Uterus (tissue), 2 donors: ENCODE measurements at regions not wholly inside any gene's neighbourhood (a gene's known extent, or its start where the extent isn't known, plus 50 kb on each side); places are given as distances from the start of the nearest gene placed in this dataset.

Experiments
- POLR2A ChIP-seq, 2 donors: fragments of 450-650 bp; IDR thresholded peaks; one replicate each; pipeline ENCODE4 v1.6.1; 2016; ENCODE audit warnings: antibody characterized with exemption in 2 of 2, mild to moderate bottlenecking in 1 of 2, moderate library complexity in 1 of 2
- TF ChIP-seq, protein P1 (sequence below), 4 experiments: fragments of 200-600 bp in 2 of 4; fragments of 450-650 bp in 2 of 4; sonication (generic) in 2 of 4; IDR thresholded peaks; one replicate each; pipeline ENCODE4 v1.5.1; 2016 to 2019; ENCODE audit warnings: antibody characterized with exemption in 4 of 4, mild to moderate bottlenecking in 2 of 4, moderate library complexity in 1 of 4

DNA sequence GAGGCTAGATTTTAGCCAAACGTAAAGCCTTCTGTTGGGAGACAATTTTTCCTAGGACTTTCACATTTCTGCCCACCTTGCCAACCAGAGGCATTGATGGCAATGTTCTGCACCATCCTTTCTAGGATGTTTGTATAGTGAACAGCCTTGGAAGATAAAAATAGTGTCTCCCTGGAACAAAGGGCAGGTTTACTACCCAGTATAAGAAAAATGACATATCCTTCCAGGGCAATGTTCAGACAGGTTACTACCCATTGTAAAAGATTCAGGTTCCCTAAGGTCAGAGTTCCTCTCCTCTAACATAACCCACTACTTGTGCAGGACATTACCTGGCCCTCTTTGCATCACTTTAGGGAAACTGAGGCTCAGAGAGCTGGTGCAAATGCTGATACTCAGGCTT is 248.2 kb upstream of the VEPH1 start:
- TF ChIP-seq, protein P1, sequence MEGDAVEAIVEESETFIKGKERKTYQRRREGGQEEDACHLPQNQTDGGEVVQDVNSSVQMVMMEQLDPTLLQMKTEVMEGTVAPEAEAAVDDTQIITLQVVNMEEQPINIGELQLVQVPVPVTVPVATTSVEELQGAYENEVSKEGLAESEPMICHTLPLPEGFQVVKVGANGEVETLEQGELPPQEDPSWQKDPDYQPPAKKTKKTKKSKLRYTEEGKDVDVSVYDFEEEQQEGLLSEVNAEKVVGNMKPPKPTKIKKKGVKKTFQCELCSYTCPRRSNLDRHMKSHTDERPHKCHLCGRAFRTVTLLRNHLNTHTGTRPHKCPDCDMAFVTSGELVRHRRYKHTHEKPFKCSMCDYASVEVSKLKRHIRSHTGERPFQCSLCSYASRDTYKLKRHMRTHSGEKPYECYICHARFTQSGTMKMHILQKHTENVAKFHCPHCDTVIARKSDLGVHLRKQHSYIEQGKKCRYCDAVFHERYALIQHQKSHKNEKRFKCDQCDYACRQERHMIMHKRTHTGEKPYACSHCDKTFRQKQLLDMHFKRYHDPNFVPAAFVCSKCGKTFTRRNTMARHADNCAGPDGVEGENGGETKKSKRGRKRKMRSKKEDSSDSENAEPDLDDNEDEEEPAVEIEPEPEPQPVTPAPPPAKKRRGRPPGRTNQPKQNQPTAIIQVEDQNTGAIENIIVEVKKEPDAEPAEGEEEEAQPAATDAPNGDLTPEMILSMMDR (IDR thresholded peaks at IDR 0.05), result no peak
- no peak for TF ChIP-seq POLR2A (IDR thresholded peaks at IDR 0.05)
